ENCODE measurements at regions not wholly inside any gene's neighbourhood (a gene's known extent, or its start where the extent isn't known, plus 50 kb on each side); places are given as distances from the start of the nearest gene placed in this dataset.

- TF ChIP-seq CTCF (conservative IDR thresholded peaks at IDR 0.05; ENCODE audit: low read depth, low read length) = no peak
- TF ChIP-seq EZH2phosphoT487 (IDR thresholded peaks at IDR 0.05; ENCODE audit: borderline replicate concordance, low read length) = no peak
- no peak for TF ChIP-seq EZH2 (IDR thresholded peaks at IDR 0.05; ENCODE audit: low read length, unreplicated experiment)
Observed at GRCh38 chr13:55554741-55555140, 1586.0 kb upstream of the PRR20A start.

Measured in PC-3 (cell line).